Nephron progenitor cell (in vitro differentiated cells): ENCODE measurements at regions not wholly inside any gene's neighbourhood (a gene's known extent, or its start where the extent isn't known, plus 50 kb on each side); places are given as distances from the start of the nearest gene placed in this dataset.
"Not testable (repeated sequence)": the region's sequence is repeated elsewhere in the genome, so short reads cannot be mapped to it uniquely, and the experiment has no call there.

ENCODE experiments used
- DNase-seq: peaks from one replicate; pipeline ENCODE4 v3.0.0; 2021
- H3K27ac Mint-ChIP-seq: 2 replicates; pipeline ENCODE4 v1.8.0; 2021; ENCODE audit warnings: mild to moderate bottlenecking, moderate library complexity, mixed read lengths
- H3K27me3 Mint-ChIP-seq: 2 replicates; pipeline ENCODE4 v1.8.0; 2021; ENCODE audit warnings: mild to moderate bottlenecking, low read depth, mixed read lengths; ENCODE audit not compliant: poor library complexity
- H3K36me3 Mint-ChIP-seq: 2 replicates; pipeline ENCODE4 v1.8.0; 2021; ENCODE audit warnings: low read depth, mixed read lengths
- H3K4me1 Mint-ChIP-seq: 2 replicates; pipeline ENCODE4 v1.8.0; 2021; ENCODE audit warnings: mixed read lengths
- H3K4me3 Mint-ChIP-seq: 2 replicates; pipeline ENCODE4 v1.8.0; 2021; ENCODE audit warnings: mild to moderate bottlenecking, moderate library complexity, mixed read lengths
- H3K9me3 Mint-ChIP-seq: 2 replicates; pipeline ENCODE4 v1.8.0; 2021; ENCODE audit warnings: mild to moderate bottlenecking, moderate library complexity, mixed read lengths
- CTCF ChIP-seq: fragments of 200-600 bp; sonication (generic); IDR thresholded peaks from 2 replicates; pipeline ENCODE4 v1.5.0; 2021; ENCODE audit warnings: antibody characterized with exemption

GRCh38 chr7:106713452-106713851 is 52.5 kb upstream of the CCDC71L start:
- not testable (repeated sequence) for DNase-seq, H3K4me3 Mint-ChIP-seq, H3K27ac Mint-ChIP-seq, H3K4me1 Mint-ChIP-seq, H3K27me3 Mint-ChIP-seq, H3K36me3 Mint-ChIP-seq
- peaks cover 50% of the 10 kb centered on the region for H3K9me3 Mint-ChIP-seq

- H3K4me1 Mint-ChIP-seq, H3K27me3 Mint-ChIP-seq, H3K4me3 Mint-ChIP-seq, H3K36me3 Mint-ChIP-seq, DNase-seq, H3K27ac Mint-ChIP-seq: not testable (repeated sequence)
- H3K9me3 Mint-ChIP-seq, result peaks cover 37% of the 10 kb centered on the region
Measured at GRCh38 chr7:106714590-106715442, 53.9 kb upstream of the CCDC71L start.

GRCh38 chr7:106715730-106716129 is 54.8 kb upstream of the CCDC71L start:
- Mint-ChIP-seq H3K27ac (no peak overlapping the region), H3K4me3 (no peak overlapping the region), H3K9me3 (peaks cover 31% of the 10 kb centered on the region), H3K4me1 (no peaks in the 10 kb centered on the region), H3K36me3 (no peaks in the 10 kb centered on the region), H3K27me3 (no peaks in the 10 kb centered on the region)
- DNase-seq, result no peak
- no peak for TF ChIP-seq CTCF

GRCh38 chr7:106717254-106717954 is 56.4 kb upstream of the CCDC71L start:
- no peak for TF ChIP-seq CTCF
- Mint-ChIP-seq H3K27me3 (peaks cover 4% of the 10 kb centered on the region), H3K27ac (no peak overlapping the region), H3K9me3 (peaks cover 16% of the 10 kb centered on the region), H3K4me1 (no peaks in the 10 kb centered on the region), H3K36me3 (no peaks in the 10 kb centered on the region), H3K4me3 (no peak overlapping the region)
- DNase-seq, result no peak

- H3K9me3 Mint-ChIP-seq, result peaks cover 15% of the 10 kb centered on the region
- no peak overlapping the region for H3K4me3 Mint-ChIP-seq
- no peak for DNase-seq
Measured at GRCh38 chr7:106717955-106718871, 57.3 kb upstream of the CCDC71L start.

GRCh38 chr7:106720641-106721040 is 59.7 kb upstream of the CCDC71L start:
- no peak overlapping the region for H3K4me3 Mint-ChIP-seq
- no peak overlapping the region for H3K27ac Mint-ChIP-seq
- no peaks in the 10 kb centered on the region for H3K36me3 Mint-ChIP-seq
- no peaks in the 10 kb centered on the region for H3K4me1 Mint-ChIP-seq
- no peak for DNase-seq
- no peak for TF ChIP-seq CTCF
- H3K9me3 Mint-ChIP-seq, result peaks cover 5% of the 10 kb centered on the region
- H3K27me3 Mint-ChIP-seq, result peaks cover 10% of the 10 kb centered on the region

More at GRCh38 chr7:106717955-106718871, 57.3 kb upstream of the CCDC71L start:
- no peak for TF ChIP-seq CTCF
- H3K36me3 Mint-ChIP-seq, result no peaks in the 10 kb centered on the region
- peaks cover 6% of the 10 kb centered on the region for H3K27me3 Mint-ChIP-seq
- H3K4me1 Mint-ChIP-seq, result no peaks in the 10 kb centered on the region
- no peak overlapping the region for H3K27ac Mint-ChIP-seq
